Testis (tissue), 2 donors: ENCODE measurements at regions not wholly inside any gene's neighbourhood (a gene's known extent, or its start where the extent isn't known, plus 50 kb on each side); places are given as distances from the start of the nearest gene placed in this dataset.

Experiments
- DNase-seq: peaks from one replicate; pipeline ENCODE4 v3.0.0-alpha.2; 2019
- H3K27ac ChIP-seq, 2 donors: fragments of 200-600 bp; sonication (generic); one replicate each; pipeline ENCODE4 v1.5.1; 2019
- H3K27me3 ChIP-seq: fragments of 200-600 bp; sonication (generic); one replicate; pipeline ENCODE4 v1.5.1; 2019
- H3K36me3 ChIP-seq: fragments of 200-600 bp; sonication (generic); one replicate; pipeline ENCODE4 v1.5.1; 2017; ENCODE audit warnings: low read depth; ENCODE audit errors: missing control alignments
- H3K4me1 ChIP-seq: fragments of 200-600 bp; sonication (generic); one replicate; pipeline ENCODE4 v1.5.1; 2019
- H3K4me3 ChIP-seq, 2 donors: fragments of 200-600 bp; sonication (generic); one replicate each; pipeline ENCODE4 v1.5.1; 2017 to 2019
- H3K9me3 ChIP-seq: fragments of 200-600 bp; sonication (generic); one replicate; pipeline ENCODE4 v1.5.1; 2017
- CTCF ChIP-seq, 3 experiments: fragments of 450-650 bp in 2 of 3; fragments of 200-600 bp in 1 of 3; sonication (generic) in 1 of 3; IDR thresholded peaks; one replicate each; pipeline ENCODE4 v1.5.1; 2016 to 2019; ENCODE audit warnings: antibody characterized with exemption in 3 of 3, mild to moderate bottlenecking in 2 of 3, moderate library complexity in 1 of 3
- POLR2A ChIP-seq: fragments of 450-650 bp; IDR thresholded peaks from one replicate; pipeline ENCODE4 v1.6.1; 2017; ENCODE audit warnings: antibody characterized with exemption, mild to moderate bottlenecking, moderate library complexity
- WGBS, 2 donors: methylation state at CpG; one replicate each; pipeline ENCODE4 v1.1.5; 2018; 5-methylcytosine and 5-hydroxymethylcytosine counted together
- intact Hi-C: fragments of 100-400 bp; cut with DNase I; formaldehyde crosslinking; loops from one replicate; pipeline ENCODE4 v1.15.1; 2023; ENCODE audit warnings: low total_unique reads

GRCh38 chr9:6121707-6122106 lies 93.9 kb upstream of the IL33 start:
- WGBS, 2 donors = 83 to 96% methylated on average over 1 of the region's 1 CpG
- no peaks in the 10 kb centered on the region for H3K36me3 ChIP-seq
- H3K9me3 ChIP-seq = no peaks in the 10 kb centered on the region
- no peaks in the 10 kb centered on the region for H3K27me3 ChIP-seq
- TF ChIP-seq CTCF (IDR thresholded peaks at IDR 0.05) (no peak), POLR2A (no peak)
- H3K27ac ChIP-seq = no peak overlapping the region
- DNase-seq = no peak
- H3K4me3 ChIP-seq = no peak overlapping the region
- no peaks in the 10 kb centered on the region for H3K4me1 ChIP-seq
- intact Hi-C loops = no loop called here

GRCh38 chr9:6114424-6114823 lies 99.0 kb upstream of the RANBP6 start:
- Histone ChIP-seq H3K27me3 (no peaks in the 10 kb centered on the region), H3K4me3 (no peak overlapping the region), H3K9me3 (no peaks in the 10 kb centered on the region), H3K36me3 (no peaks in the 10 kb centered on the region), H3K4me1 (peaks cover under 1% of the 10 kb centered on the region), H3K27ac (no peak overlapping the region)
- WGBS, 2 donors = 93 to 100% methylated on average over 3 to 6 of the region's 6 CpGs
- no peak for DNase-seq
- intact Hi-C loops = no loop called here
- TF ChIP-seq POLR2A (no peak), CTCF (IDR thresholded peaks at IDR 0.05) (no peak)

- Histone ChIP-seq H3K27ac (no peak overlapping the region), H3K9me3 (no peaks in the 10 kb centered on the region), H3K27me3 (no peaks in the 10 kb centered on the region), H3K4me3 (no peak overlapping the region), H3K36me3 (no peaks in the 10 kb centered on the region), H3K4me1 (peaks cover 7% of the 10 kb centered on the region)
- intact Hi-C loops = no loop called here
- no peak for DNase-seq
- WGBS, 2 donors = 56 to 63% methylated on average over 3 to 6 of the region's 6 CpGs
- TF ChIP-seq POLR2A (no peak), CTCF (IDR thresholded peaks at IDR 0.05) (no peak)
Measured at GRCh38 chr9:6113819-6114218, 98.4 kb upstream of the RANBP6 start.

- WGBS, 2 donors = 84 to 90% methylated on average over 5 of the region's 5 CpGs
- TF ChIP-seq POLR2A = no peak
- TF ChIP-seq CTCF (IDR thresholded peaks at IDR 0.05) = no peak
- DNase-seq = no peak
- Histone ChIP-seq H3K27ac (no peak overlapping the region), H3K27me3 (no peaks in the 10 kb centered on the region), H3K4me1 (peaks cover 12% of the 10 kb centered on the region), H3K9me3 (no peaks in the 10 kb centered on the region), H3K4me3 (no peak overlapping the region), H3K36me3 (no peaks in the 10 kb centered on the region)
- intact Hi-C loops = no loop called here
Measured at GRCh38 chr9:6113312-6113711, 97.9 kb upstream of the RANBP6 start.

- 59 to 78% methylated on average over 2 of the region's 2 CpGs for WGBS, 2 donors
- H3K36me3 ChIP-seq = no peaks in the 10 kb centered on the region
- H3K4me1 ChIP-seq = peaks cover 25% of the 10 kb centered on the region
- no peak overlapping the region for H3K4me3 ChIP-seq
- H3K27me3 ChIP-seq = no peaks in the 10 kb centered on the region
- no peak for DNase-seq
- TF ChIP-seq POLR2A = no peak
- no peak for TF ChIP-seq CTCF (IDR thresholded peaks at IDR 0.05)
- no peaks in the 10 kb centered on the region for H3K9me3 ChIP-seq
- H3K27ac ChIP-seq = no peak overlapping the region
- intact Hi-C loops = no loop called here
Measured at GRCh38 chr9:6109986-6110385, 94.6 kb upstream of the RANBP6 start.
